Stimulated activated CD4-positive, alpha-beta T cell treated with anti-CD3 and anti-CD28 coated beads, Interleukin-2, amount 100 ng/mL, for 4 hours (primary cell): ENCODE measurements at regions not wholly inside any gene's neighbourhood (a gene's known extent, or its start where the extent isn't known, plus 50 kb on each side); places are given as distances from the start of the nearest gene placed in this dataset.

Experiments
- DNase-seq: peaks from one replicate; pipeline ENCODE4 v3.0.0-alpha.2; 2020; ENCODE audit warnings: low read depth

DNA sequence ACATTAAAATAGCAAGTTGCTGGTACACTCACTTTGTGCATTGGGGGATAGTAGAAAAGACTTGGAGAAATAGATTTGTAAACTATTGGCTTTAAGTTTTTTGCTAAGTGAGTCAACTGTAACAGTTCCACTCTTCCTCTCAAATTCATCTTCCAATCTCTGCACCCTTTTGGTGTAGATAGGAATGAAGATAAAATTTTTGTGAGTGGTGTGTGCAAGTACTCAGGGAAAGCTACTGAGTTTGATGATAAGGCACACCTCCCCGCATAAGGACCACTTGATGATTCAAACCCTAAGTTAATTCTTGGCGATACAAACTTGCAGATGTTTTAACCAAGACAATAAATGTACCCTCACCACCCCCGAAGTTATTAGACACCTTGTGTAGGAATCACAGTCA, 168.3 kb upstream of the SLITRK1 start:
- DNase-seq = no peak

DNA sequence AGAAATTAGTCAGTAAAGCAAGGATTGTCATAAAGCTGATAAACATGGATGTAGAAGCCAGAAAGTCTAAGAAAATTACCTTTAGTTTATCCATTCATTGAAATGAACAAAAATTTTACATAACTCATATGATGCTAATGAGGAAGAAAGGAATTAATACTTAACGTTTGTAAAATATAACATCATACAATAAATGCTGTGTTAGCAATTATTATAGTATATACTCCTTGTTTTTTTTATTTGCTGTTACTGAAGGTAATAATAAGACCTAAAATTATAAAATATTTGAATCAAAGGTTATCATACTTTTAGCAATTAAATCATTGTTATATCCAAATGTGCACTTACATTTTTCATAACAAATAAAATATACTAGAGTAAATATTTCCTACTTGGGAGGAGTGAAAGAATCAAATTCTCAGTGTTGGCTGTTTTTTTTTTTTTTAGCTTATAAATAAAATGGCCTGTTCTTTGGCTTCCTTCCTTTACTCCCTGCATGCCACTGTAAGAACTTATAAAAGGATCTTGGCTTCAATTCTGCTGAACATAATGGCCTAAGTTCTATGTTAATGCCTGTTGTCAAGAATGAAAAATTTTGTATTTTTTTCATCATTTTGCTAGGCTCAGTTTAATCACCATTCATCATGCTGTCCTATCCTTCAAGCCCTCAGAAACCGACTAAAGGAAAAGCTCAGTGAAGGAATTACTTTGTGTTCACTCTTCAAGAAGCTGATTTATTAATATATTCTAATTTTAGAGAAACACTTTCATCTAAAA, 167.4 kb upstream of the SLITRK1 start:
- DNase-seq = no peak

DNA sequence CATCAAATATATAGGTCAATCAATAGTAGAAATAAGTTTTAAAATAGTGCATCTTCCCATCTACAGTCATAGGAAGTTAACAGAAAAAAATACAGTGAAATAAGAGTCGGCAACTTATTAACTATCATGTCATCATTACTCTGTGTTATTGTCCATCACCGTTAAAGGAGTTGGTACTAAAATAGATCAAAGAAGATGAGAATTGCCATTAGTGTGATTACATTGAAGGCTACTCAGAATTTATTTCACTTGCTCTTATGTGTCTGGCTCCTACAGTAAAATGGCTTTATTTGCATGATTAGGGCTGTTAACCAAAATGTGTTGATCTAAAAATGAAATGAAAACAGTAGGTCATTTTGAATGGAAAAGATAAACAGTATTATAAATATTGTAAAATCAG, 162.5 kb upstream of the SLITRK1 start:
- no peak for DNase-seq

DNA sequence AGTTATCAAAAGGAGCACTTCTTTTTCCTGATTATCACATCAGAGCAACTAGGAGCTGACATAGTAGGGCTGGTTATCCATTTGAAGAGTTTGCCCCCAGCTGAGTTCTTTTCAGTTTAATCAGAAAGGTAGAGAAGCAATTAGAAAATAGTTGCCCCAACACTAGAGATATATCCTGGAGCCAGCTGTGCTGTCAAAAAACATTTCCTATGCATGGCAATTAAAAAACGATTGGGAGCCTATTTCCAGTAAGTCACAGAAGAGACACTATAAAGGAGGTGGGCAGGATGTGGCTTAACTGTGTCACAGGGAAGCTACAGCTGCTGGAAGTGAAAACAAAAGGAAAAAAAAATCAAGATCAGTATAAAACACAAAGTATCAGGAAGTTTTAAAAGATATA, 155.7 kb upstream of the SLITRK1 start:
- DNase-seq = no peak

DNA sequence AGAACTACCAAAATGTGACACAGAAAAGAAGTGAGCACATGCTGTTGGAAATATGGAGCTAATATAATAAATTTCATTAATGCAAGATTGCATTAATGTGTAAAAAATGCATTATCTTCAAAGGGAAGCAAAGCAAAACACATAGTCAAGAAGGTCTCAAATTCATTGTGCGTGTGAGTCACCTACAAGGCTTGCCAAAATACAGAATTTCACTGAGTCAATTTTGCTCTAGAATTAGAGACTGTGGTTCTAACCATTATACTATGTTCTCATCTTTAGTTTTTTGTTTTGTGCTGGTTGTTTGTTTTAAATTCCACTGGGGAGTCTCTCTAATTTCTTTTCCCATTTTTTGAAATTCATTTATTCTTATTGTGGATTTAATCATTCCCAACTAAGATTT, 149.8 kb upstream of the SLITRK1 start:
- no peak for DNase-seq

DNA sequence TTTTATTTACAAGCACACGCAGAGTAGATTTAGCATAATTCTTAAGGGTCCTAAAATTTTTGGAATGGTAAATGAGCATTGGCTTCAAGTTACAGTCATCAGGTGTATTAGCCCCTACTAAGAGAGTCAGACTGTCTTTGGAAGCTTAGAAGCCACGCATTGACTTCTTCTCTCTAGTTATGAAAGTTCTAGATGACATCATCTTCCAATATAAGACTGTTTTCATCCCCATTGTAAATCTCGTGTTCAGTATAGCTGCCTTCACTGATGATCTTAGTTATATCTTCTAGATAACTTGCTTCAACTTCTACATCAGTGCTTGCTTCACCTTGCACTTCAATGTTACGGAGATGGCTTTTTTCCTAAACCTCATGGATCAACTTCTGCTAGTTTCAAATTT, 148.8 kb upstream of the SLITRK1 start:
- DNase-seq = no peak

DNA sequence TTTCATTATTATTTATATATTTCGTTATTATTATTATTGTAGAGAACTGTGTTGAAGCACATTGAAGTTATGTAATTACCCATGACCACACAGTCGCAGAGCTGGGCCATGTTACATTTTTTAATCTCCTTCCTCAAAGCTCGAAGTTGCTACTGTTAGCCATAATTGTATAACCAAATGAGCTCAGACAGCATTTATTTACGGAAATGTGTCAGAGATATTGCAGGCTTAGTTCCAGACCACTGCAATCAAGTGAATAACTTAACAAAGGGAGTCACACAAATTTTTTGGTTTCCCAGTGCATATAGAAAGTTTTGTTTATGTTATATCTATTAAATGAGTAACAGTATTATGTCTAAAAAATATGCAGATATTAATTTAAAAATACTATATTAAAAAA, 147.1 kb upstream of the SLITRK1 start:
- no peak for DNase-seq

DNA sequence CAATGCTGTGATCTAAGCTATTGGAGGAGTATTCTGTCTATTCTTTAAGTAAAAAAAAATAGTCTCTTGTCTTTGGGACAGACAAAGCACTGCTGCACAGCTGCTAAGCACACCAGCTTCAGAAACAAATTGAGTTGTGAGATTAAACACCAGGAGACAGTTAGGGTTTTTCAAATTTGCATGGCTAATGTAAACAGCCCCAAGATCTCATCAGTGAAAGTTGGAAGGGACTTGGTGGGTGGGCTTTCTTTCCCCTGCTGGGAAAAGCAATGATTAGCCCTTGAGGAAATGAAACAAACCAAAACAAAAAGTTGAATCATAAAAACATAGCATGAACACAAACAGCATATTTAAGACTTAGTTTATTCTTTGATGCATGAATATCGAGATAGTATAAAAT, 143.6 kb upstream of the SLITRK1 start:
- DNase-seq = no peak

DNA sequence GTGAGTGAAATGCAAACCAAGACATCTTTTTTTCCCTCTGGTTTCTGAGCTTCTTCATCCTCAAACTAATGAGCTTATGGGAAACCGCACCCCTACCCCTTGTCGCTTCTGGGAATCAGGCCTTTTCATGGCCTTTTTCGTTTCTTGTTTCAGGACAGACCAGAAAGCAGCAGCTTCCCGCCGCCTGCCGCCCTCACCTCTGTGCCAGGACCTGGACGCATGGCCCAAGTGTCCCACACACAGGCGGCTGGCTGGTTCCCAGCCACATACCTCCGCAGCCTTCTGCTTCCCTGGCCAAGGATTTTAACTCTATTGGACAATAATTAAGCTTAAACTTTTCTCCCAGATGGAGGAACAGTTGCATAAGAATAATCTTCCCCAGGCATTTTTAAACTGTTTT, 114.1 kb upstream of the SLITRK1 start:
- no peak for DNase-seq

DNA sequence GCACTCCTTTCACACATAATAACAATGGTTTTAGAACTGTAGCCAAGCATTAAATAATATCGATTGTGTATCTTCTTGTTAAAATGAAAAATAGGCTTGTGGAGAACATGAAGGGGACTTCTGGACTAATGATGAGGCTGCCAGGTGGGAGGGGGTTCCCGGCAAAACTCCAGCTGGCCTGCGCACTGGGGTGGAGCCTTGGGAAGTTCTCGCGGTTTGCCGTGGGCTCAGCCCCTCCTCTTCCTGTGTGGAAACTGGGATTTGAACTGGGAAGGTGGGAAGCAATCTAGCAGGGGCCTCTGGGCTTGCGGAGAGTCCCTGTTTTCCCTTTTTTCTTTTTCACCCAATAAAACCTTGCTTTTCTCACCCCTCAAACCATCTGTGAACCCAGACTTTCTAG, 113.7 kb upstream of the SLITRK1 start:
- DNase-seq = no peak

DNA sequence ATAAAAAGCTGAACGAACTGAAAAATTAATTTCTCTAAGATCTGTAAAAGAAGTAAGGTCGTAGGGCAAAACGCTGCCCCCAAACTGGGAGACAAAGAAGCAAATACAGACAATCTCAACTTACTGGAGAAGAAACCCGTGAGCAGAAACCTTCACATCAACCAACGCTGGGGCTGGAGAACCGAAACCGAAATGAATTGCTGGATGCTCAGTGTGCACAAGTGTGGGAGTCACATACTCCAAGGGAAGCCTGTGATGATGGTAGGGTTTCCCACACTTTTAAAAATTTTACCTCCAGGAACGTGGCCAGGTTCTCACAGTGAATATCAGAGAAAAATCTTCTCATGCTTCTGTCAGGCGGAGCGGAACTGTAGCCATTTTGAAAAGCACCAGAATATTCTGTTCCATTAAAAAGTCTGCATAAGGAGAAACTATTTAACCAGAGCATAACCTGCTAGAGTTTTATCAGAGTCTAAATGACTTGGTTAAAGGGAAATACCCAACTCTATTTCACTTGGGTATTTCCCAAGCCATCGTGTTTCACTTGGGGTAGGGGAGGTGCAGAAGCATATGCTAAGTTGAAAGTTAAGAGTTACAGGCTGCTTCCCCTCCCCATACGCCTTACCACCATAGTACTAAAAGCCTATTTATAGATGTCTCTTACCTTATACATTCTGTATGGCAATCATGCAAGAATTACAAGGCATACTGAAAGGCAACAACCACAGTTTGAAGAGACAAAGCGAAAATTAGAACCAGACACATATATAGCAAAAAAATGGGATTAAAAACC, 110.5 kb upstream of the SLITRK1 start:
- no peak for DNase-seq

DNA sequence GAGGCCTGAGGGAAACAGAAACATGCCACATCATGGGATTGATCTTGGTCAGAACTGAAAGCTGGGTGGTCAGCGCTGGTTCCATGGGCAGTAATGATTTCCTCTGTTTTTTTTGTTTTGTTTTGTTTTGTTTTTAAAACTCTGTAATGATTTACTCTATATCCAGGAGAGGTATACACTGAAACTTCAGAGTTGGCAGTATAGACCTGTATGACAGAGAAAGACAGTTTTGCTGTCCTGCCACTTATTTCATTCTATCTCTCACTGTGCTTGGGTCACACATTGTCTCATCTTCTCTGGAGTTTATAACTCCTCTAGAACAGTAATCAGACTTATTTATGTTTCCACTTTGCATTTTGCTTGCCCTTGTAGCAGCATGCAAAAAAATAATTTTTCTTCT, 105.1 kb upstream of the SLITRK1 start:
- no peak for DNase-seq

DNA sequence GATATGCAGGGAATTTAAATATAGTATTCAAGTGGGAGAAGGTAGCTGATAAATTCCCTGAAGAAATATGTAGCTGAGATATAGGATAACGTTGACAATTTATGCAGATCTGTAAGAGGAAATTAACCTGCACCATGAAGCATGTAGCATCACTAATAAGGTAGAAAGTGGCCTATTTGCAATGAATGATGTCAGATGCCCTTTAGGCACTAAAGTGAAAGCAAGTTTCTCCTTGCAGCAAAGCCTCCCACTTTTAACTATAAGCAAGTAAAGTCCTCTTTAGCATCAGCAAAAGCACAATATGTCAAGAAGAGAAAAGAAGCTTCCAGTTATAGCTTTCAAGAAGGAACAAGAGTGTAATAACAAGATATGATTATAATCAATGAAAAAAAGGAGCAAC, 102.5 kb upstream of the SLITRK1 start:
- DNase-seq = no peak

DNA sequence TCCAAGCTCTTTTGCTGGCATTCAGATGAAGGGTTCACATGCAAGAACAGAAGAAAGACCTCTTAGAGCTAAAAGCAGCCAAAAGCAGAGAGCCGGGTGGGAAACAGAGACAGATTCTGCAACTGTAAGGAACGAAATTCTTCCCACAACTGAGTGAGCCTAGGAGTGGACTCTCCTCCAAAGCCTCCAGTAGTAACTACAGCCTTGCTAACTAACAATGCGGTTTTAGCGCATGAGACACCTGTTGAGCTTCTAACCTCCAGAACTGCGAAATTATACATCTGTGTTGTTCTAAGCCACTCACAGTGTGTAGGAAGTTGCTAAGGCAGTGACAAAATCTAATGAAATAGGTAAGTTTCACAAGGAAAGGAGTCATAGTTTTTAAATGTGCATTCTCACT, 98.1 kb upstream of the SLITRK1 start:
- DNase-seq = no peak

DNA sequence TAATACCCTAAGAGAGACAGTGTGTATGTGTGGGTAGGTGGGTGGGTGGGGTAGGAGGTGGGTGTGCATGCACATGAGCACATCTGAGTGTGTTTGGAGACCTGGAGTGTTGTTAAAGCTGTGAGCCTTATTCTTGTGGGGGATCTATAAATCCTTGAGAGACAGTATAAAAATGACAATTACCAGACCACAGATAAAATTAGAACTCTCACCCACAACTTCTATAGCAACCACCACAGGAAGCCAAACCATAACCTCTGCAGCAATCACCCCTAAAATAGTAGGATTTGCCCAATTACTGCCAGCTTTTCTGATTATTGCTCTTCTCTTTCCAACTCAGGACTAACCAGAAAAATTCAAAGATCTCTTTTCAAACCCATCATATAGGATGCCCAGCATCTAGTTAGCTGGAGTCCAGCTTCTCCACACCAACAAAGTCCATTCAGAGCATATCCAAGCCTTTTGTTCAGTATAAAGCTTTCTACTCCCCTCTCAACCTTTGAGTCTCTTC, 93.4 kb upstream of the SLITRK1 start:
- DNase-seq = no peak

DNA sequence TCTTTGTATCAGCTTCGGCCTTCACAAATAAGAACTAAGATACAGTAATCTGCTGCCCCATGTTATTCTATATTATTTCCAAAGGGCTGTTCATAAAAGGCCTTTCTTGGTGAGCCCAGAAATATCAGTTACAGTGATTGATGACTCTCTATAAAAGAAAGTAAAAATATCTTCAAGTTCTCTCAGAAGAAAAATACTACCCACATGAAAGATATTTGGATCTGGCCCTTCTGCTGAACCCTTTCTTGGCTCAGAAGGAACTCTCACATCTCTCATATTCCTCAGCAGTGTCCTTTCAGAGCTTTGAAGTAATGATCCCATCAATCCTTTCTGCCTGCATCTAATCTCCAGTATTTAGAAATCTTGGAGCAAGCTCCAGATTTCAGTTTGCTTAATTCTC, 76.3 kb upstream of the SLITRK1 start:
- no peak for DNase-seq

DNA sequence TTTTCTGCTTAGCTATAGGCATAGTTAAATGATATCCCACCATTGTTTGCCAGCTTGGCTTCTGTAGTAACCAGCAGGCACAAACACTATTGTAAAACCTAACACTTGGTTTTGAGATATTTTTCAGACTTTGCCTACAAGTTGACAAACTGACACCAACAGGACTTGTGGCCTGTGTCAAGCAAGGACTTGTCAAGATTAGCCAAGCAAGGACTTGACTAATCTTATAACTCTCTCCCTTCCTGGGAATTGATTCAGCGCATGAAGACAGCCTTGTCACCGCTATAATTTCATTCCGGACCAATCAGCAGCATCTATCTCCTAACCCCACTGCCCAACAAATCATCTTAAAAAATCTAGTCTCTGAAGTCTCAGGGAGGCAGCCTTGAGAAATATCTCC, 72.7 kb upstream of the SLITRK1 start:
- no peak for DNase-seq

DNA sequence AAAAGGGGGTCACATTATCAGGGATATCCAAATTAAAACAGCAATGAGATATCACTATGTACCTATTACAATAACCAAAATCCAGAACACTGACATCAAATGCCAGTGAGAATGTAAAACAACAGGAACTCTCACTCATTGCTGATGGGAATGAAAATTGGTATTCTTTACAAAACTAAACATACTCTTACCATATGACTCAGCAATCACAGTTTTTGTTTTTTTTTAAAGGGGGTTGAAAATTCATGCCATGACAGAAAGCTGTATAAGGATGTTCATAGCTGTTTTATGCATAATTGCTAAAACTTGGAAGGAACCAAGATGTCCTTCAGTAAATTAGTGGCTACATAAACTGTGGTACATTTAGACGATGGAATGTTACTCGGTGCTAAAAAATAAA, 71.6 kb upstream of the SLITRK1 start:
- no peak for DNase-seq

DNA sequence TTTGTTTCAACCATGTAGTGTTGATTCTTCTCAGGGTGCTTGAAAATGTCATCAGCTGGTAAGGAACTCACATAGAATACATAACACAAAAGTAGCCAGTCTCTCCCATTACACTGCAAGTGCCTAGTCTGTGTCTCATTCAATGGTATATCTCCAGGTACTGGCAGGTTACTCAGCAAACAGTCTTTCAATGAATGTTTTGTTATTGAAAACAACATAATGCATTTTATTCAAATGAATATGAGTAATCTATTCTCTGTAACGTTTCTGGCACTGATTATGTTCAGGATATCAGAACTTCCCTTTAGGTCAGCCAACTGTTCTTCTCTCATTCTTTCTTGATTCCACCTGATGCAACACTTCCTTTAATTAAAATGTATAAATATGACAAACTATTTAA, 68.0 kb upstream of the SLITRK1 start:
- DNase-seq = no peak

DNA sequence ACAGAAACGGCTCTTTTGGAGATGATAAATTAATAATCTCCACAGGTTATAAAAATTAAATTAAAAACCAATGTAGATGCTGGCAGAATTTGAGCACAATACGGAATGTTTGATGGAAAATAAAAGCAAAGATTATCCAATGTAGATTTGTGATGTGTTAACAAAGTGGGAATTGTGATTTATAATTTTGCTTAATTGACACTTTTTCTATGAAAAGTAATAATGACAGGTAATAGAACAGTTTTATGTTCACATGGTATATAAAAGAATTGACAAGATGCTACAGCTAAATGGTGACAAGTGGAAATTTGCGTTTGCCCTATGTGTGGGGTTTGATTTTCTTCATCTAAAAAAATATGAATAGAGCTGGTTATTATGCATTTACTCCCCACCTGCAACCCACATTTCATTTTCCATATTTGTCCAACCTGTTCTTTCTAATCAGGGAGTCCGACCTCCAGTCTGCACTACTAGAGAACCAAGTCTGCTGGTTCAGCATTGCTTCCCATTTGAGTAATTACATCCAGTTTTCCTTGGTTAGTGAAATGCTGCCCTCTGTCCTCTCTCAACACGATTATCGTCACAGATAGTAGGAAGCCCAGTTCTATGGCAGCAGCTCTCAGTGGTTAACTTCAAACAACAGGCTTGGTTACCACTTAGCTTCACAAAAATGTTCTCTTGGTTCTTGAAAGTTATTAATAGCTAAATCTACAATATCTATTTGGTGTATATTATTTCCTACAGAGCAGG, 61.4 kb upstream of the SLITRK1 start:
- no peak for DNase-seq

DNA sequence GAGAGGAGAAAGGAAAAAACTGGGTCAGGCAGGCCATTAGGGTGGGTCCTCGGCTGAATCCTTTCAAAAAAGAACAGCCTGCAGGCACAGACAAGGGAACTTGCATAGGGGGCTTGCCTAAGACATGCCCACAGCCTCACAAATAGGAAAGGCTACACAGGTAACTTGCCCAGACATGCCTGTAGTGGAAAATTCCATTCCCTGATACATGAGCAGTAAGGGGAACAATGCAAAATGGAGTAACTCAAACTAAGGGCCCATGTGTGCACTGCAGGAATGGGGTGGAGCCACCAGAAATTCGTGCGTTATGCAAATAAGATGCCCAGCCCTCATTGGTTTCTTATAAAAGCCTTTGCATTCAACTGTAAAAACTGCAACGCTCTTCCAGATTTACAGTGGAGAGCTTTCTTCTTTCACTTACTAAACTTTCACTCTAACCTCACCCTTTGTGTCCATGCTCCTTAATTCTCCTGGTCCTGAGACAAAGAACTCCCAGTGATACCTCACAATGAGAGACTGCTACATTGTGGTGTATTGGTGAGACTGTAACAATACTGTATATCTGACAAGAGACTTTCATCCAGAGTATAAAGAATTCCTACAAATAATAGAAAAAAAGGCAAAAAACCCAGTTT, 59.5 kb upstream of the SLITRK1 start:
- DNase-seq = no peak

DNA sequence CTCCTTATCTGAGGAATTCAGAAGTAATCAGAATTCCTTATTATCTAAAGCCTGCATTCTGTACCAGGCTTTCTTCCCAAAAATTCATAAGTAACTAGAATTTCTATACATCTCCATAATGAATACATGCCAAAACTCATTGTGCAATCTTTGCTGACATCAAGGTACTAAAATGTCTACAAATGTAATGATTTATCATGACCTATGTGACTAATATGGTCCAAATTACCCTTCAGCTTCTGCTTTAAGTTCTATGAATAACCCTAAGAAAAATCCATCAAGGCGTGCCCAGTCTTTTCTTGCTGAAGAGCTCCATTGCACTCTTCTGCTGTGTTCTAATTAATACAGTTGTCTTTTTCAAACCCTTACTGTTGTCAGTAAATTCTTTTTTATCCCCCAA, 58.5 kb upstream of the SLITRK1 start:
- DNase-seq = no peak
